ENCODE measurements at regions not wholly inside any gene's neighbourhood (a gene's known extent, or its start where the extent isn't known, plus 50 kb on each side); places are given as distances from the start of the nearest gene placed in this dataset.

GRCh38 chr16:88303890-88304819 lies 78.6 kb upstream of the ZNF469 start:
- Mint-ChIP-seq H3K36me3 (ENCODE audit: low read depth, unreplicated experiment) (peaks cover 6% of the 10 kb centered on the region), H3K9me3 (ENCODE audit: unreplicated experiment) (no peaks in the 10 kb centered on the region), H3K27ac (ENCODE audit: unreplicated experiment) (no peak overlapping the region), H3K27me3 (ENCODE audit: unreplicated experiment) (peaks cover 9% of the 10 kb centered on the region), H3K4me3 (ENCODE audit: unreplicated experiment) (no peak overlapping the region), H3K4me1 (ENCODE audit: unreplicated experiment) (peaks cover 3% of the 10 kb centered on the region)
- no peak for TF ChIP-seq CTCF (IDR thresholded peaks at IDR 0.05; ENCODE audit: unreplicated experiment)
- no peak for DNase-seq (ENCODE audit: low spot score)

DNA sequence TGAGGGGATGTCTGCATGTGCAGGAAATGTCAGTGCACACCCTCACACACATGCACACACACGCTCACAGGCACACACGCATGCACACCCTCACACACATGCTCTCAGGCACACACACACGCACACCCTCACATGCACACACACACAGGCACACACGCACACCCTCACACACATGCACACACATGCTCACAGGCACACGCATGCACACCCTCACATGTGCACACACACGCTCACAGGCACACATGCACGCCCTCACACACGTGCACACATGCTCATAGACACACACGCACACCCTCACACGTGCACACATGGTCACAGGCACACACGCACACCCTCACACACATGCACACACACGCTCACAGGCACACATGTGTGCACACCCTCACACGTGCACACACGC lies 77.6 kb upstream of the ZNF469 start:
- Mint-ChIP-seq H3K27ac (ENCODE audit: unreplicated experiment) (no peak overlapping the region), H3K9me3 (ENCODE audit: unreplicated experiment) (no peaks in the 10 kb centered on the region), H3K4me3 (ENCODE audit: unreplicated experiment) (peak overlapping the region; percentile 32), H3K27me3 (ENCODE audit: unreplicated experiment) (peaks cover 8% of the 10 kb centered on the region), H3K4me1 (ENCODE audit: unreplicated experiment) (peaks cover 2% of the 10 kb centered on the region), H3K36me3 (ENCODE audit: low read depth, unreplicated experiment) (peaks cover 6% of the 10 kb centered on the region)
- no peak for TF ChIP-seq CTCF (IDR thresholded peaks at IDR 0.05; ENCODE audit: unreplicated experiment)
- no peak for DNase-seq (ENCODE audit: low spot score)

- H3K4me3 Mint-ChIP-seq (ENCODE audit: unreplicated experiment): no peak overlapping the region
- peaks cover 6% of the 10 kb centered on the region for H3K36me3 Mint-ChIP-seq (ENCODE audit: low read depth, unreplicated experiment)
- no peak for TF ChIP-seq CTCF (IDR thresholded peaks at IDR 0.05; ENCODE audit: unreplicated experiment)
- H3K9me3 Mint-ChIP-seq (ENCODE audit: unreplicated experiment): no peaks in the 10 kb centered on the region
- H3K27ac Mint-ChIP-seq (ENCODE audit: unreplicated experiment): no peak overlapping the region
- H3K27me3 Mint-ChIP-seq (ENCODE audit: unreplicated experiment): peaks cover 10% of the 10 kb centered on the region
- H3K4me1 Mint-ChIP-seq (ENCODE audit: unreplicated experiment): no peaks in the 10 kb centered on the region
- DNase-seq (ENCODE audit: low spot score): no peak
These were observed 76.3 kb upstream of the ZNF469 start for GRCh38 chr16:88306411-88306810.

DNA sequence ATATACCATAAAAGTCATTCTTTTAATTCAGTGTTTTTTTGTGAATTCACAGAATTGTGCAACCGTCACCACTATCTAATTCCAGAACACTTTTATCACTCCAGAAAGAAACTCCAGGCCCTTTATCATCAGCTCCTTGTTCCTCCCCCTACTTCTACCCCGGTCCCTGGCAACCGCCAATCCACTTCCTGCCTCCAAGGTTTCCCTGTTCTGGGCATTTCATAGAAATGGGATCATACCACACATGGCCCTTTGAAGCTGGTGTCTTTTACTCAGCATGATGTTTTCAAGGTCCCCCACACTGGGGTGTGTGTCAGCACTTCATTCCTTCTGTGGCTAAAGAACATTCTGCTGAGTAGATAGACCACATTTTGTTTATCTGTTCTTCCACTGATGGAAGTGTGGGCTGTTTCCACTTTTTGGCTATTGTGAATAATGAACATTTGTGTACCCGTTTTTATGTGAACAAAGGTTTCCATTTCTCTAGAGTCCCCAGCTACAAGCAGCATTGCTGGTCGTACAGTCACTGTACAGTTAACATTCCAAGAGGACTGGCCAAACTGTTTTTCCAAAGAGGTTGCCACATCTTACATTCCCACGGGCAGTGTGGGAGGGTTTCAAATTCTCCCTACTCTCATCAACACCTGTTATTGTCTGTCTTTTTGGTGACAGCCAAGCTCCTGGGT lies 75.8 kb upstream of the ZNF469 start:
- H3K4me3 Mint-ChIP-seq (ENCODE audit: unreplicated experiment): no peak overlapping the region
- no peak for DNase-seq (ENCODE audit: low spot score)
- no peak for TF ChIP-seq CTCF (IDR thresholded peaks at IDR 0.05; ENCODE audit: unreplicated experiment)
- peaks cover 10% of the 10 kb centered on the region for H3K27me3 Mint-ChIP-seq (ENCODE audit: unreplicated experiment)
- no peaks in the 10 kb centered on the region for H3K9me3 Mint-ChIP-seq (ENCODE audit: unreplicated experiment)
- H3K36me3 Mint-ChIP-seq (ENCODE audit: low read depth, unreplicated experiment): peaks cover 6% of the 10 kb centered on the region
- H3K4me1 Mint-ChIP-seq (ENCODE audit: unreplicated experiment): no peaks in the 10 kb centered on the region
- no peak overlapping the region for H3K27ac Mint-ChIP-seq (ENCODE audit: unreplicated experiment)
